Neuronal stem cell (in vitro differentiated cells): ENCODE measurements at regions not wholly inside any gene's neighbourhood (a gene's known extent, or its start where the extent isn't known, plus 50 kb on each side); places are given as distances from the start of the nearest gene placed in this dataset.

Experiments used
- DNase-seq: peaks from one replicate; pipeline ENCODE4 v3.0.0-alpha.2; 2013; ENCODE audit warnings: low spot score
- H2AFZ ChIP-seq: one replicate; pipeline ENCODE4 v1.6.1; 2013; ENCODE audit warnings: mild to moderate bottlenecking, low read length, inconsistent platforms
- H2AK5ac ChIP-seq: 2 replicates; pipeline ENCODE4 v1.6.1; 2013; ENCODE audit warnings: low read depth, mild to moderate bottlenecking, inconsistent platforms, low read length, moderate library complexity, mixed read lengths
- H2BK120ac ChIP-seq: 2 replicates; pipeline ENCODE4 v1.6.1; 2013; ENCODE audit warnings: low read depth, mild to moderate bottlenecking, inconsistent platforms, low read length, moderate library complexity, mixed read lengths
- H2BK12ac ChIP-seq: one replicate; pipeline ENCODE4 v1.6.1; 2013; ENCODE audit warnings: low read length, inconsistent platforms
- H2BK15ac ChIP-seq: 2 replicates; pipeline ENCODE4 v1.6.1; 2013; ENCODE audit warnings: mild to moderate bottlenecking, low read length, inconsistent platforms, mixed read lengths
- H2BK5ac ChIP-seq: one replicate; pipeline ENCODE4 v1.6.1; 2013; ENCODE audit warnings: inconsistent platforms, mild to moderate bottlenecking, low read length, moderate library complexity
- H3K14ac ChIP-seq: one replicate; pipeline ENCODE4 v1.6.1; 2013; ENCODE audit warnings: low read length, inconsistent platforms
- H3K18ac ChIP-seq: 2 replicates; pipeline ENCODE4 v1.6.1; 2013; ENCODE audit warnings: low read length, inconsistent platforms
- H3K23ac ChIP-seq: 2 replicates; pipeline ENCODE4 v1.6.1; 2013; ENCODE audit warnings: low read depth, mild to moderate bottlenecking, mixed read lengths, low read length, inconsistent platforms; ENCODE audit not compliant: poor library complexity
- H3K27ac ChIP-seq: replicated peaks from 3 replicates; pipeline ENCODE4 v1.5.1; 2013; ENCODE audit warnings: low read length, inconsistent platforms
- H3K27me3 ChIP-seq, 3 experiments: 2 replicates each; pipeline ENCODE4 v1.6.1; 2013; ENCODE audit warnings: low read length in 3 of 3, mild to moderate bottlenecking in 2 of 3, inconsistent platforms in 1 of 3, low read depth in 1 of 3, mixed read lengths in 1 of 3, moderate library complexity in 1 of 3; ENCODE audit not compliant: control insufficient read depth in 3 of 3, insufficient read depth in 3 of 3
- H3K36me3 ChIP-seq, 2 donors: replicated peaks in 1 of 2; 2 replicates each; pipeline ENCODE4 v1.6.1; 2013; ENCODE audit warnings: low read length in 2 of 2; ENCODE audit not compliant: control insufficient read depth in 2 of 2, insufficient read depth in 2 of 2
- H3K4ac ChIP-seq: 2 replicates; pipeline ENCODE4 v1.6.1; 2013; ENCODE audit warnings: inconsistent platforms, mild to moderate bottlenecking, low read length, moderate library complexity
- H3K4me1 ChIP-seq, 2 donors: 1 replicate in 1 of 2; 2 replicates in 1 of 2; pipeline ENCODE4 v1.6.1; 2013; ENCODE audit warnings: low read length in 2 of 2, low read depth in 1 of 2; ENCODE audit not compliant: control insufficient read depth in 2 of 2, insufficient read depth in 1 of 2
- H3K4me2 ChIP-seq: one replicate; pipeline ENCODE4 v1.6.1; 2013; ENCODE audit warnings: mild to moderate bottlenecking, low read length, inconsistent platforms; ENCODE audit not compliant: insufficient read depth, poor library complexity, severe bottlenecking
- H3K4me3 ChIP-seq, 2 donors: 2 replicates each; pipeline ENCODE4 v1.5.1; 2013; ENCODE audit warnings: low read length in 2 of 2, mild to moderate bottlenecking in 2 of 2, inconsistent platforms in 1 of 2, moderate library complexity in 1 of 2
- H3K79me1 ChIP-seq: one replicate; pipeline ENCODE4 v1.6.1; 2013; ENCODE audit warnings: low read depth, mild to moderate bottlenecking, inconsistent platforms, low read length, moderate library complexity
- H3K9ac ChIP-seq: one replicate; pipeline ENCODE4 v1.6.1; 2013; ENCODE audit warnings: mild to moderate bottlenecking, low read depth, low read length, inconsistent platforms; ENCODE audit not compliant: poor library complexity
- H3K9me3 ChIP-seq, 2 donors: replicated peaks in 1 of 2; 2 replicates each; pipeline versions ENCODE3 to v1.6.1; 2013; ENCODE audit warnings: low read length in 2 of 2, mild to moderate bottlenecking in 2 of 2, inconsistent platforms in 1 of 2, low read depth in 1 of 2, mixed read lengths in 1 of 2, moderate library complexity in 1 of 2; ENCODE audit not compliant: control insufficient read depth in 2 of 2, insufficient read depth in 1 of 2
- H4K8ac ChIP-seq: one replicate; pipeline ENCODE4 v1.6.1; 2013; ENCODE audit warnings: low read depth, mild to moderate bottlenecking, inconsistent platforms, low read length, moderate library complexity
- H4K91ac ChIP-seq: one replicate; pipeline ENCODE4 v1.6.1; 2013; ENCODE audit warnings: low read length, low read depth, mild to moderate bottlenecking, inconsistent platforms; ENCODE audit not compliant: poor library complexity
- whole genome bisulfite sequencing, 2 donors: extraction: QIAGEN DNeasy Blood & Tissue Kit; methylation state at CpG; one replicate each; pipeline ENCODE4 v1.1.7; 2013; ENCODE audit warnings: missing lambda C conversion rate in 2 of 2, mixed read lengths in 1 of 2; ENCODE audit not compliant: insufficient read length in 2 of 2, insufficient replicate concordance in 1 of 2; ENCODE audit errors: extremely low coverage in 2 of 2; 5-methylcytosine and 5-hydroxymethylcytosine counted together

- no peak overlapping the region for H3K27ac ChIP-seq
- H3K23ac ChIP-seq = no peak overlapping the region
- H3K9ac ChIP-seq = no peak overlapping the region
- no peak overlapping the region for H2AK5ac ChIP-seq
- H3K27me3 ChIP-seq = no peaks in the 10 kb centered on the region
- no peaks in the 10 kb centered on the region for H3K4me1 ChIP-seq
- H4K8ac ChIP-seq = no peak overlapping the region
- H3K79me1 ChIP-seq = no peaks in the 10 kb centered on the region
- no peak for DNase-seq
- H2AFZ ChIP-seq = no peak overlapping the region
- WGBS, 2 donors = no CpG with 5 or more reads among the region's 1 CpG
- no peak overlapping the region for H3K4me3 ChIP-seq
- no peak overlapping the region for H3K14ac ChIP-seq
- no peak overlapping the region for H2BK5ac ChIP-seq
- H3K9me3 ChIP-seq = no peaks in the 10 kb centered on the region
- H3K4me2 ChIP-seq = no peak overlapping the region
- H2BK12ac ChIP-seq = no peak overlapping the region
- H4K91ac ChIP-seq = no peak overlapping the region
- no peaks in the 10 kb centered on the region for H3K36me3 ChIP-seq
- no peak overlapping the region for H3K4ac ChIP-seq
- H2BK120ac ChIP-seq = no peak overlapping the region
- H2BK15ac ChIP-seq = no peak overlapping the region
- H3K18ac ChIP-seq = no peak overlapping the region
Measured at GRCh38 chr4:63269156-63269555, 1140.1 kb downstream of the TECRL start.

- Histone ChIP-seq H3K27me3 (no peaks in the 10 kb centered on the region), H2BK5ac (no peak overlapping the region)
Measured at GRCh38 chr4:63233671-63234070, 1175.6 kb downstream of the TECRL start.

GRCh38 chr4:63232058-63232457 is 1177.2 kb downstream of the TECRL start:
- Histone ChIP-seq H3K23ac (no peak overlapping the region), H3K4me2 (no peak overlapping the region), H3K27ac (no peak overlapping the region), H3K36me3 (no peaks in the 10 kb centered on the region), H3K9me3 (peaks cover 0 to 7% of the 10 kb centered on the region in 2 donors), H3K4me3 (no peak overlapping the region), H3K9ac (no peak overlapping the region), H2AK5ac (no peak overlapping the region), H2BK120ac (no peak overlapping the region), H4K8ac (no peak overlapping the region), H3K14ac (no peak overlapping the region), H3K79me1 (no peaks in the 10 kb centered on the region), H3K27me3 (no peaks in the 10 kb centered on the region), H3K4ac (no peak overlapping the region), H2BK12ac (no peak overlapping the region), H3K4me1 (no peaks in the 10 kb centered on the region), H2BK15ac (no peak overlapping the region), H4K91ac (no peak overlapping the region), H2BK5ac (no peak overlapping the region), H3K18ac (no peak overlapping the region), H2AFZ (no peak overlapping the region)
- DNase-seq = no peak
- no CpG with 5 or more reads among the region's 1 CpG for WGBS, 2 donors

More at GRCh38 chr4:63233671-63234070, 1175.6 kb downstream of the TECRL start:
- Histone ChIP-seq H3K27ac (no peak overlapping the region), H2AK5ac (no peak overlapping the region), H4K91ac (no peak overlapping the region), H3K9me3 (no peaks in the 10 kb centered on the region), H3K4me2 (no peak overlapping the region), H2AFZ (no peak overlapping the region), H3K4me3 (no peak overlapping the region), H3K14ac (no peak overlapping the region), H3K4me1 (no peaks in the 10 kb centered on the region), H3K36me3 (no peaks in the 10 kb centered on the region), H3K18ac (no peak overlapping the region), H3K9ac (no peak overlapping the region), H2BK120ac (no peak overlapping the region), H2BK15ac (no peak overlapping the region), H3K4ac (no peak overlapping the region), H2BK12ac (no peak overlapping the region), H4K8ac (no peak overlapping the region), H3K79me1 (no peaks in the 10 kb centered on the region), H3K23ac (no peak overlapping the region)
- WGBS, 2 donors = no CpG with 5 or more reads among the region's 1 CpG
- no peak for DNase-seq

GRCh38 chr4:63226229-63226628 is 1183.0 kb downstream of the TECRL start:
- WGBS, 2 donors = no CpG with 5 or more reads among the region's 1 CpG
- DNase-seq = no peak

More at GRCh38 chr4:63226229-63226628, 1183.0 kb downstream of the TECRL start:
- H3K18ac ChIP-seq = no peak overlapping the region
- H3K9ac ChIP-seq = no peak overlapping the region
- no peak overlapping the region for H3K23ac ChIP-seq
- no peak overlapping the region for H3K4ac ChIP-seq
- no peaks in the 10 kb centered on the region for H3K27me3 ChIP-seq
- H3K4me2 ChIP-seq = no peak overlapping the region
- H2BK5ac ChIP-seq = no peak overlapping the region
- no peaks in the 10 kb centered on the region for H3K79me1 ChIP-seq
- H2AK5ac ChIP-seq = no peak overlapping the region
- no peak overlapping the region for H2BK15ac ChIP-seq
- H3K27ac ChIP-seq = no peak overlapping the region
- peak overlapping the region; percentile 58 for H2AFZ ChIP-seq
- H4K8ac ChIP-seq = no peak overlapping the region
- no peak overlapping the region for H3K14ac ChIP-seq
- H3K4me3 ChIP-seq = no peak overlapping the region
- H2BK12ac ChIP-seq = no peak overlapping the region
- H2BK120ac ChIP-seq = no peak overlapping the region
- peaks cover 0 to 11% of the 10 kb centered on the region in 2 donors for H3K9me3 ChIP-seq
- no peaks in the 10 kb centered on the region for H3K36me3 ChIP-seq
- peaks cover 4 to 6% of the 10 kb centered on the region in 2 donors for H3K4me1 ChIP-seq
- H4K91ac ChIP-seq = no peak overlapping the region
